ENCODE measurements at regions not wholly inside any gene's neighbourhood (a gene's known extent, or its start where the extent isn't known, plus 50 kb on each side); places are given as distances from the start of the nearest gene placed in this dataset.
"Not testable (repeated sequence)": the region's sequence is repeated elsewhere in the genome, so short reads cannot be mapped to it uniquely, and the experiment has no call there.

- no peaks in the 10 kb centered on the region for H3K27me3 Mint-ChIP-seq (ENCODE audit: insufficient read depth)
- no peak overlapping the region for H3K4me3 Mint-ChIP-seq
- intact Hi-C loops (cut with micrococcal nuclease): no loop called here
- no peak overlapping the region for H3K27ac Mint-ChIP-seq
- no peaks in the 10 kb centered on the region for H3K9me3 Mint-ChIP-seq
- H3K4me1 Mint-ChIP-seq (ENCODE audit: low read depth): no peaks in the 10 kb centered on the region
- no peak for DNase-seq (ENCODE audit: low spot score)
- no peaks in the 10 kb centered on the region for H3K36me3 Mint-ChIP-seq (ENCODE audit: low read depth)
These were observed 278.8 kb upstream of the CELF4 start for GRCh38 chr18:37844209-37844970.

- H3K9me3 Mint-ChIP-seq: peaks cover 4% of the 10 kb centered on the region
- no peaks in the 10 kb centered on the region for H3K4me1 Mint-ChIP-seq (ENCODE audit: low read depth)
- H3K27ac Mint-ChIP-seq: no peak overlapping the region
- no peaks in the 10 kb centered on the region for H3K36me3 Mint-ChIP-seq (ENCODE audit: low read depth)
- H3K4me3 Mint-ChIP-seq: no peak overlapping the region
- DNase-seq (ENCODE audit: low spot score): no peak
- H3K27me3 Mint-ChIP-seq (ENCODE audit: insufficient read depth): no peaks in the 10 kb centered on the region
- intact Hi-C loops (cut with micrococcal nuclease): no loop called here
These were observed 272.5 kb upstream of the CELF4 start for GRCh38 chr18:37838083-37838482.

- Mint-ChIP-seq H3K4me1 (ENCODE audit: low read depth) (no peaks in the 10 kb centered on the region), H3K27me3 (ENCODE audit: insufficient read depth) (no peaks in the 10 kb centered on the region), H3K27ac (no peak overlapping the region), H3K9me3 (peaks cover 10% of the 10 kb centered on the region), H3K4me3 (no peak overlapping the region), H3K36me3 (ENCODE audit: low read depth) (no peaks in the 10 kb centered on the region)
- no peak for DNase-seq (ENCODE audit: low spot score)
- intact Hi-C loops (cut with micrococcal nuclease): no loop called here
These were observed 270.7 kb upstream of the CELF4 start for GRCh38 chr18:37836071-37836970.

GRCh38 chr18:37832010-37832695, 266.6 kb upstream of the CELF4 start:
- H3K27me3 Mint-ChIP-seq (ENCODE audit: insufficient read depth); H3K4me1 Mint-ChIP-seq (ENCODE audit: low read depth); H3K4me3 Mint-ChIP-seq; H3K36me3 Mint-ChIP-seq (ENCODE audit: low read depth); H3K27ac Mint-ChIP-seq; DNase-seq (ENCODE audit: low spot score); intact Hi-C loops (cut with micrococcal nuclease): not testable (repeated sequence)
- H3K9me3 Mint-ChIP-seq: peaks cover 12% of the 10 kb centered on the region

- DNase-seq (ENCODE audit: low spot score): no peak
- Mint-ChIP-seq H3K4me3 (no peak overlapping the region), H3K36me3 (ENCODE audit: low read depth) (no peaks in the 10 kb centered on the region), H3K4me1 (ENCODE audit: low read depth) (no peaks in the 10 kb centered on the region), H3K27me3 (ENCODE audit: insufficient read depth) (no peaks in the 10 kb centered on the region), H3K9me3 (peaks cover 21% of the 10 kb centered on the region), H3K27ac (no peak overlapping the region)
- intact Hi-C loops (cut with micrococcal nuclease): no loop called here
These were observed 247.4 kb upstream of the CELF4 start for GRCh38 chr18:37812961-37813360.

GRCh38 chr18:37805773-37806404, 240.3 kb upstream of the CELF4 start:
- Mint-ChIP-seq H3K4me3 (no peak overlapping the region), H3K4me1 (ENCODE audit: low read depth) (no peaks in the 10 kb centered on the region), H3K9me3 (peaks cover 27% of the 10 kb centered on the region), H3K27ac (no peak overlapping the region), H3K27me3 (ENCODE audit: insufficient read depth) (no peaks in the 10 kb centered on the region), H3K36me3 (ENCODE audit: low read depth) (peaks cover 1% of the 10 kb centered on the region)
- intact Hi-C loops (cut with micrococcal nuclease): no loop called here
- DNase-seq (ENCODE audit: low spot score): no peak

- no peaks in the 10 kb centered on the region for H3K27me3 Mint-ChIP-seq (ENCODE audit: insufficient read depth)
- no peaks in the 10 kb centered on the region for H3K4me1 Mint-ChIP-seq (ENCODE audit: low read depth)
- no peak overlapping the region for H3K4me3 Mint-ChIP-seq
- DNase-seq (ENCODE audit: low spot score): no peak
- intact Hi-C loops (cut with micrococcal nuclease): no loop called here
- H3K27ac Mint-ChIP-seq: no peak overlapping the region
- no peaks in the 10 kb centered on the region for H3K9me3 Mint-ChIP-seq
- H3K36me3 Mint-ChIP-seq (ENCODE audit: low read depth): no peaks in the 10 kb centered on the region
These were observed 231.3 kb upstream of the CELF4 start for GRCh38 chr18:37796823-37797349.

GRCh38 chr18:37787452-37787851, 221.9 kb upstream of the CELF4 start:
- Mint-ChIP-seq H3K4me3 (no peak overlapping the region), H3K36me3 (ENCODE audit: low read depth) (no peaks in the 10 kb centered on the region), H3K9me3 (no peaks in the 10 kb centered on the region), H3K4me1 (ENCODE audit: low read depth) (no peaks in the 10 kb centered on the region), H3K27me3 (ENCODE audit: insufficient read depth) (no peaks in the 10 kb centered on the region), H3K27ac (no peak overlapping the region)
- intact Hi-C loops (cut with micrococcal nuclease): no loop called here
- no peak for DNase-seq (ENCODE audit: low spot score)

- Mint-ChIP-seq H3K27me3 (ENCODE audit: insufficient read depth) (no peaks in the 10 kb centered on the region), H3K36me3 (ENCODE audit: low read depth) (no peaks in the 10 kb centered on the region), H3K9me3 (no peaks in the 10 kb centered on the region), H3K27ac (no peak overlapping the region), H3K4me3 (no peak overlapping the region), H3K4me1 (ENCODE audit: low read depth) (no peaks in the 10 kb centered on the region)
- no peak for DNase-seq (ENCODE audit: low spot score)
- intact Hi-C loops (cut with micrococcal nuclease): no loop called here
These were observed 218.2 kb upstream of the CELF4 start for GRCh38 chr18:37783771-37784170.

- Mint-ChIP-seq H3K27me3 (ENCODE audit: insufficient read depth) (no peaks in the 10 kb centered on the region), H3K4me3 (no peak overlapping the region), H3K27ac (no peak overlapping the region), H3K9me3 (no peaks in the 10 kb centered on the region), H3K4me1 (ENCODE audit: low read depth) (no peaks in the 10 kb centered on the region), H3K36me3 (ENCODE audit: low read depth) (no peaks in the 10 kb centered on the region)
- no peak for DNase-seq (ENCODE audit: low spot score)
- intact Hi-C loops (cut with micrococcal nuclease): loop anchor here (5.0 kb wide), 1 partner anchor 1793 kb away; no protein-coding TSS in a partner anchor
These were observed 213.6 kb upstream of the CELF4 start for GRCh38 chr18:37779220-37779619.

GRCh38 chr18:37778417-37779165, 213.0 kb upstream of the CELF4 start:
- no peaks in the 10 kb centered on the region for H3K4me1 Mint-ChIP-seq (ENCODE audit: low read depth)
- no peaks in the 10 kb centered on the region for H3K36me3 Mint-ChIP-seq (ENCODE audit: low read depth)
- no peaks in the 10 kb centered on the region for H3K9me3 Mint-ChIP-seq
- peak; percentile 13 for DNase-seq (ENCODE audit: low spot score)
- H3K27ac Mint-ChIP-seq: no peak overlapping the region
- H3K27me3 Mint-ChIP-seq (ENCODE audit: insufficient read depth): no peaks in the 10 kb centered on the region
- H3K4me3 Mint-ChIP-seq: no peak overlapping the region
- intact Hi-C loops (cut with micrococcal nuclease): loop anchor here (5.0 kb wide), 1 partner anchor 1794 kb away; no protein-coding TSS in a partner anchor

- no peak for DNase-seq (ENCODE audit: low spot score)
- no peaks in the 10 kb centered on the region for H3K27me3 Mint-ChIP-seq (ENCODE audit: insufficient read depth)
- H3K36me3 Mint-ChIP-seq (ENCODE audit: low read depth): no peaks in the 10 kb centered on the region
- no peak overlapping the region for H3K4me3 Mint-ChIP-seq
- no peak overlapping the region for H3K27ac Mint-ChIP-seq
- no peaks in the 10 kb centered on the region for H3K4me1 Mint-ChIP-seq (ENCODE audit: low read depth)
- intact Hi-C loops (cut with micrococcal nuclease): no loop called here
- peaks cover 3% of the 10 kb centered on the region for H3K9me3 Mint-ChIP-seq
These were observed 204.2 kb upstream of the CELF4 start for GRCh38 chr18:37769826-37770225.

Data from activated T-helper 1 cell treated with anti-CD3 and anti-CD28 coated beads, Interleukin-12 subunit alpha, Interleukin-12 subunit beta, Interleukin-2, Interleukin-4 antibody, amounts not matched to agents 30 ng/mL and 10 ng/mL and 1 ng/mL, durations not matched to agents 14 hours and 24 hours and 36 hours (primary cell).